H9 (cell line): ENCODE measurements at regions not wholly inside any gene's neighbourhood (a gene's known extent, or its start where the extent isn't known, plus 50 kb on each side); places are given as distances from the start of the nearest gene placed in this dataset.

Source experiments
- DNase-seq: peaks from one replicate; pipeline ENCODE4 v3.0.0-alpha.2; 2017
- H2AFZ ChIP-seq: one replicate; pipeline ENCODE4 v1.6.1; 2013; ENCODE audit warnings: mild to moderate bottlenecking, low read length, control low read depth, moderate library complexity
- H2AK5ac ChIP-seq: 2 replicates; pipeline ENCODE4 v1.6.1; 2013; ENCODE audit warnings: low read length, control low read depth, mixed read lengths; ENCODE audit not compliant: insufficient read length
- H2BK120ac ChIP-seq: one replicate; pipeline ENCODE4 v1.6.1; 2013; ENCODE audit warnings: low read depth, mild to moderate bottlenecking, low read length, control low read depth, inconsistent platforms; ENCODE audit not compliant: poor library complexity, severe bottlenecking
- H2BK12ac ChIP-seq: 2 replicates; pipeline ENCODE4 v1.6.1; 2013; ENCODE audit warnings: low read length, control low read depth, mixed read lengths, low read depth; ENCODE audit not compliant: insufficient read length
- H2BK15ac ChIP-seq: 2 replicates; pipeline ENCODE4 v1.6.1; 2013; ENCODE audit warnings: low read depth, low read length, control low read depth
- H2BK20ac ChIP-seq: one replicate; pipeline ENCODE4 v1.6.1; 2013; ENCODE audit warnings: low read depth, mild to moderate bottlenecking, low read length, control low read depth, inconsistent platforms; ENCODE audit not compliant: poor library complexity, severe bottlenecking
- H2BK5ac ChIP-seq: 2 replicates; pipeline ENCODE4 v1.6.1; 2013; ENCODE audit warnings: low read length, control low read depth, mixed read lengths; ENCODE audit not compliant: insufficient read length
- H3K14ac ChIP-seq: 2 replicates; pipeline ENCODE4 v1.6.1; 2013; ENCODE audit warnings: low read length, control low read depth; ENCODE audit not compliant: insufficient read depth
- H3K18ac ChIP-seq: 2 replicates; pipeline ENCODE4 v1.6.1; 2013; ENCODE audit warnings: low read depth, mild to moderate bottlenecking, mixed read lengths, low read length, control low read depth; ENCODE audit not compliant: insufficient read length
- H3K23ac ChIP-seq: 2 replicates; pipeline ENCODE4 v1.6.1; 2013; ENCODE audit warnings: low read length, control low read depth, mixed read lengths, low read depth; ENCODE audit not compliant: insufficient read length
- H3K23me2 ChIP-seq: 2 replicates; pipeline ENCODE4 v1.6.1; 2013; ENCODE audit warnings: low read depth, mild to moderate bottlenecking, mixed read lengths, low read length, control low read depth; ENCODE audit not compliant: insufficient read length, poor library complexity, severe bottlenecking
- H3K27ac ChIP-seq: 2 replicates; pipeline ENCODE4 v1.5.1; 2013; ENCODE audit warnings: low read length, control low read depth, mixed read lengths, low read depth; ENCODE audit not compliant: insufficient read length
- H3K27me3 ChIP-seq: 2 replicates; pipeline ENCODE4 v1.6.1; 2013; ENCODE audit warnings: low read length, control low read depth, inconsistent platforms; ENCODE audit not compliant: insufficient read depth
- H3K4ac ChIP-seq: 2 replicates; pipeline ENCODE4 v1.6.1; 2013; ENCODE audit warnings: low read depth, mild to moderate bottlenecking, control low read depth, inconsistent platforms, low read length, moderate library complexity
- H3K4me1 ChIP-seq: 2 replicates; pipeline ENCODE4 v1.6.1; 2013; ENCODE audit warnings: low read length, control low read depth, inconsistent platforms; ENCODE audit not compliant: insufficient read depth
- H3K4me2 ChIP-seq: 2 replicates; pipeline ENCODE4 v1.6.1; 2013; ENCODE audit warnings: low read length, control low read depth, mixed read lengths; ENCODE audit not compliant: insufficient read length, insufficient read depth
- H3K56ac ChIP-seq: 2 replicates; pipeline ENCODE4 v1.6.1; 2013; ENCODE audit warnings: low read depth, mild to moderate bottlenecking, mixed read lengths, low read length, control low read depth; ENCODE audit not compliant: insufficient read length
- H3K79me1 ChIP-seq: 2 replicates; pipeline ENCODE4 v1.6.1; 2013; ENCODE audit warnings: low read depth, mild to moderate bottlenecking, moderate library complexity, low read length, control low read depth, inconsistent platforms; ENCODE audit not compliant: insufficient read depth, poor library complexity, severe bottlenecking
- H3K79me2 ChIP-seq: 2 replicates; pipeline ENCODE4 v1.6.1; 2013; ENCODE audit warnings: low read length, control low read depth, inconsistent platforms; ENCODE audit not compliant: insufficient read depth
- H3K9ac ChIP-seq: 2 replicates; pipeline ENCODE4 v1.6.1; 2013; ENCODE audit warnings: low read length, control low read depth, mixed read lengths; ENCODE audit not compliant: insufficient read length; ENCODE audit errors: extremely low read depth
- H3K9me3 ChIP-seq: one replicate; pipeline ENCODE4 v1.6.1; 2013; ENCODE audit warnings: low read depth, low read length, inconsistent platforms; ENCODE audit not compliant: control insufficient read depth
- H3T11ph ChIP-seq: one replicate; pipeline ENCODE4 v1.6.1; 2013; ENCODE audit warnings: mild to moderate bottlenecking, low read length, control low read depth, inconsistent platforms
- H4K20me1 ChIP-seq: one replicate; pipeline ENCODE4 v1.6.1; 2013; ENCODE audit not compliant: control insufficient read depth, insufficient read length, insufficient read depth
- H4K5ac ChIP-seq: 2 replicates; pipeline ENCODE4 v1.6.1; 2013; ENCODE audit warnings: low read depth, mild to moderate bottlenecking, mixed read lengths, low read length, control low read depth; ENCODE audit not compliant: insufficient read length
- H4K8ac ChIP-seq: replicated peaks from 2 replicates; pipeline ENCODE4 v1.6.1; 2013; ENCODE audit warnings: low read length, control low read depth, mixed read lengths, low read depth; ENCODE audit not compliant: insufficient read length
- H4K91ac ChIP-seq: 2 replicates; pipeline ENCODE4 v1.6.1; 2013; ENCODE audit warnings: low read depth, mild to moderate bottlenecking, moderate library complexity, mixed read lengths, low read length, control low read depth; ENCODE audit not compliant: insufficient read length
- H3K27ac Mint-ChIP-seq, 3 experiments: 2 replicates in 2 of 3; 3 replicates in 1 of 3; pipeline ENCODE4 v1.8.0; 2020 to 2021; ENCODE audit warnings: mixed read lengths in 3 of 3, mild to moderate bottlenecking in 1 of 3, moderate library complexity in 1 of 3
- H3K27me3 Mint-ChIP-seq: 2 replicates; pipeline ENCODE4 v1.8.0; 2021; ENCODE audit warnings: low read depth, mild to moderate bottlenecking, moderate library complexity, mixed read lengths
- H3K36me3 Mint-ChIP-seq, 3 experiments: 2 replicates in 2 of 3; 3 replicates in 1 of 3; pipeline ENCODE4 v1.8.0; 2020 to 2021; ENCODE audit warnings: low read depth in 3 of 3, mixed read lengths in 3 of 3; ENCODE audit not compliant: insufficient read depth in 1 of 3
- H3K4me1 Mint-ChIP-seq, 2 experiments: 2 replicates each; pipeline ENCODE4 v1.8.0; 2020; ENCODE audit warnings: mixed read lengths in 2 of 2
- H3K4me3 Mint-ChIP-seq, 2 experiments: 2 replicates in 1 of 2; 3 replicates in 1 of 2; pipeline ENCODE4 v1.8.0; 2020 to 2021; ENCODE audit warnings: mild to moderate bottlenecking in 2 of 2, mixed read lengths in 2 of 2, moderate library complexity in 1 of 2
- H3K9me3 Mint-ChIP-seq, 2 experiments: 2 replicates in 1 of 2; 3 replicates in 1 of 2; pipeline ENCODE4 v1.8.0; 2020; ENCODE audit warnings: mild to moderate bottlenecking in 2 of 2, mixed read lengths in 2 of 2, moderate library complexity in 1 of 2
- WGBS: extraction: QIAGEN DNeasy Blood & Tissue Kit; methylation state at CpG from one replicate; pipeline ENCODE4 v1.1.7; 2013; ENCODE audit warnings: missing lambda C conversion rate, low lambda C conversion rate, mixed read lengths; ENCODE audit not compliant: insufficient read length; ENCODE audit errors: extremely low coverage; 5-methylcytosine and 5-hydroxymethylcytosine counted together
- TF ChIP-seq, protein P1 (sequence below): fragments of 200-600 bp; sonication (generic); conservative IDR thresholded peaks from 3 replicates; pipeline ENCODE4 v1.8.0; 2021; ENCODE audit warnings: antibody characterized with exemption, mild to moderate bottlenecking

DNA sequence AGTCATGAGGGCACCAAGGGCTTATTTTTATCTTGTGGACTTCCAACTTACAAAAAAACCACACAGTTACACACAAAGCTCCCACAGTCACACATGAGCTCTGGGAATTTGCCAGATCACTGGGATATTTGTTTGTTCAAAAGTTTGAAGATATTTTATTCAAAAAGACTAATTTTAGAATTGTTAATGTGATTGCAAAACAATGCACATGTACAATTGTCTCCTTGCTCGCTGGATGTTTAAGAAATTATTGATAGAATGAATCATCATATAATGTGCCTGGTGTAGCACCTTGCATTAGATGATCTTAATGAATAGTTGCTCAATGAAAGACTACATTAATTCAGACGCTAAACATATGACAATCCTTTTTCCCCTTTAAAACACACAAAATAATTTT lies 570.3 kb downstream of the LMO4 start:
- no peaks in the 10 kb centered on the region for H3K36me3 Mint-ChIP-seq
- H2BK20ac ChIP-seq: no peak overlapping the region
- H3K79me2 ChIP-seq: no peaks in the 10 kb centered on the region
- H2AFZ ChIP-seq: no peak overlapping the region
- peaks cover 3% of the 10 kb centered on the region; the same call in 1 of the 2 replicates for H3K4me1 ChIP-seq
- H3T11ph ChIP-seq: no peak overlapping the region
- H3K9me3 Mint-ChIP-seq: no peaks in the 10 kb centered on the region; a peak in 1 of 5 replicates
- H3K27ac ChIP-seq: no peak overlapping the region
- H4K8ac ChIP-seq: no peak overlapping the region
- H2BK15ac ChIP-seq: no peak overlapping the region
- DNase-seq: no peak
- no peak overlapping the region for H3K27ac Mint-ChIP-seq
- no peak overlapping the region for H3K9ac ChIP-seq
- no peak overlapping the region for H2AK5ac ChIP-seq
- no peak overlapping the region for H2BK120ac ChIP-seq
- H3K56ac ChIP-seq: no peak overlapping the region
- no peak overlapping the region for H4K5ac ChIP-seq
- no peak overlapping the region for H2BK12ac ChIP-seq
- H3K9me3 ChIP-seq: no peaks in the 10 kb centered on the region
- H3K27me3 ChIP-seq: no peaks in the 10 kb centered on the region
- H3K18ac ChIP-seq: no peak overlapping the region
- WGBS: no CpG with 5 or more reads among the region's 2 CpGs
- no peaks in the 10 kb centered on the region for H3K23me2 ChIP-seq
- no peaks in the 10 kb centered on the region; the same call in 1 of the 2 replicates for H3K27me3 Mint-ChIP-seq
- no peak overlapping the region for H3K4ac ChIP-seq
- H3K4me3 Mint-ChIP-seq: no peak overlapping the region
- H3K79me1 ChIP-seq: no peaks in the 10 kb centered on the region
- H4K20me1 ChIP-seq: no peaks in the 10 kb centered on the region
- H3K14ac ChIP-seq: no peak overlapping the region
- no peak overlapping the region for H3K23ac ChIP-seq
- TF ChIP-seq, protein P1, sequence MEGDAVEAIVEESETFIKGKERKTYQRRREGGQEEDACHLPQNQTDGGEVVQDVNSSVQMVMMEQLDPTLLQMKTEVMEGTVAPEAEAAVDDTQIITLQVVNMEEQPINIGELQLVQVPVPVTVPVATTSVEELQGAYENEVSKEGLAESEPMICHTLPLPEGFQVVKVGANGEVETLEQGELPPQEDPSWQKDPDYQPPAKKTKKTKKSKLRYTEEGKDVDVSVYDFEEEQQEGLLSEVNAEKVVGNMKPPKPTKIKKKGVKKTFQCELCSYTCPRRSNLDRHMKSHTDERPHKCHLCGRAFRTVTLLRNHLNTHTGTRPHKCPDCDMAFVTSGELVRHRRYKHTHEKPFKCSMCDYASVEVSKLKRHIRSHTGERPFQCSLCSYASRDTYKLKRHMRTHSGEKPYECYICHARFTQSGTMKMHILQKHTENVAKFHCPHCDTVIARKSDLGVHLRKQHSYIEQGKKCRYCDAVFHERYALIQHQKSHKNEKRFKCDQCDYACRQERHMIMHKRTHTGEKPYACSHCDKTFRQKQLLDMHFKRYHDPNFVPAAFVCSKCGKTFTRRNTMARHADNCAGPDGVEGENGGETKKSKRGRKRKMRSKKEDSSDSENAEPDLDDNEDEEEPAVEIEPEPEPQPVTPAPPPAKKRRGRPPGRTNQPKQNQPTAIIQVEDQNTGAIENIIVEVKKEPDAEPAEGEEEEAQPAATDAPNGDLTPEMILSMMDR: no peak
- no peak overlapping the region for H4K91ac ChIP-seq
- no peak overlapping the region for H3K4me2 ChIP-seq
- H3K4me1 Mint-ChIP-seq: peaks cover 10 to 13% of the 10 kb centered on the region in 2 experiments
- H2BK5ac ChIP-seq: no peak overlapping the region
